HG03108 (cell line): ENCODE measurements at regions not wholly inside any gene's neighbourhood (a gene's known extent, or its start where the extent isn't known, plus 50 kb on each side); places are given as distances from the start of the nearest gene placed in this dataset.
"Not testable (repeated sequence)": the region's sequence is repeated elsewhere in the genome, so short reads cannot be mapped to it uniquely, and the experiment has no call there.

Source experiments
- ATAC-seq: cut with Tn5 transposase; IDR thresholded peaks from one replicate; pipeline ENCODE4 v1.9.1; 2021; ENCODE audit warnings: moderate library complexity; ENCODE audit not compliant: unreplicated experiment

- no peak for ATAC-seq
Measured at GRCh38 chr3:163722405-163722804, 1355.9 kb downstream of the SI start.

GRCh38 chr3:163721596-163721995 lies 1356.7 kb downstream of the SI start:
- ATAC-seq = no peak

- ATAC-seq = no peak
Measured at GRCh38 chr3:163717377-163717776, 1360.9 kb downstream of the SI start.

- ATAC-seq = no peak
Measured at GRCh38 chr3:163708428-163708827, 1369.9 kb downstream of the SI start.

GRCh38 chr3:163707659-163708058 lies 1370.6 kb downstream of the SI start:
- no peak for ATAC-seq

GRCh38 chr3:163698221-163698620 lies 1380.1 kb downstream of the SI start:
- not testable (repeated sequence) for ATAC-seq

- no peak for ATAC-seq
Measured at GRCh38 chr3:163692494-163692893, 1385.8 kb downstream of the SI start.

GRCh38 chr3:163684651-163685050 lies 1393.6 kb downstream of the SI start:
- ATAC-seq = no peak

- no peak for ATAC-seq
Measured at GRCh38 chr3:163672954-163673353, 1405.3 kb downstream of the SI start.

GRCh38 chr3:163671201-163671600 lies 1407.1 kb downstream of the SI start:
- no peak for ATAC-seq

- ATAC-seq = no peak
Measured at GRCh38 chr3:163664466-163664865, 1413.8 kb downstream of the SI start.

GRCh38 chr3:163657088-163657487 lies 1421.2 kb downstream of the SI start:
- no peak for ATAC-seq

GRCh38 chr3:163655021-163655420 lies 1423.3 kb downstream of the SI start:
- ATAC-seq = no peak

GRCh38 chr3:163644172-163644571 lies 1434.1 kb downstream of the SI start:
- ATAC-seq = no peak

GRCh38 chr3:163632722-163633121 lies 1445.6 kb downstream of the SI start:
- no peak for ATAC-seq

GRCh38 chr3:163626753-163627152 lies 1451.5 kb downstream of the SI start:
- no peak for ATAC-seq

- ATAC-seq = no peak
Measured at GRCh38 chr3:163622384-163622783, 1455.9 kb downstream of the SI start.

- no peak for ATAC-seq
Measured at GRCh38 chr3:163614886-163615285, 1463.4 kb downstream of the SI start.

GRCh38 chr3:163605915-163606314 lies 1472.4 kb downstream of the SI start:
- ATAC-seq = no peak

- ATAC-seq = no peak
Measured at GRCh38 chr3:163601426-163601825, 1476.9 kb downstream of the SI start.

- ATAC-seq = no peak
Measured at GRCh38 chr3:163587342-163587741, 1491.0 kb downstream of the SI start.

- ATAC-seq = no peak
Measured at GRCh38 chr3:163582967-163583366, 1495.3 kb downstream of the SI start.

GRCh38 chr3:163577271-163577670 lies 1501.0 kb downstream of the SI start:
- no peak for ATAC-seq

- no peak for ATAC-seq
Measured at GRCh38 chr3:163576314-163576713, 1502.0 kb downstream of the SI start.
